Activated gamma-delta T cell treated with anti-CD3 and anti-CD28 coated beads, Interleukin-2, amount 50 U/mL, for 16 hours (primary cell): ENCODE measurements at regions not wholly inside any gene's neighbourhood (a gene's known extent, or its start where the extent isn't known, plus 50 kb on each side); places are given as distances from the start of the nearest gene placed in this dataset.

ENCODE experiments used
- DNase-seq: peaks from one replicate; pipeline ENCODE4 v3.0.0-alpha.2; 2020; ENCODE audit warnings: low read depth

DNA sequence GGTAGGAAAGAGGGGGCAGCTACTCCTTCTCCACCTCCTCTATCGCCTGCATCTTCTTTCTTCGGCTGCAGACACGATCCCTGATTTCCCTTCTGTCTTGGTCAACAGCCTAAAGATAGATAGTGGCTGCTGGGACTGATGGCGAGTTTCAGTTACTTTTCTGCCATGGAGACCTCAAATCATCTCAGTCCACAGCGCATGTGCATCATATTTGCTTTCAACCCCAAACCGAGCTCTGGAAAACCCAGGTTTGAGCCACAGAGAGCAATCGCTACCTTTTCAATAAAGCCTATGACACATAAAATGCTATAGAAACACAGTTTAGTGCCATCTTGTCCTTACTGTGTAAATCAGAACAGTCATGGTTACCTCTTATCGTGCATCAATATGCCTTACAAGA is 142.9 kb upstream of the IRF2BP2 start:
- DNase-seq = no peak

DNA sequence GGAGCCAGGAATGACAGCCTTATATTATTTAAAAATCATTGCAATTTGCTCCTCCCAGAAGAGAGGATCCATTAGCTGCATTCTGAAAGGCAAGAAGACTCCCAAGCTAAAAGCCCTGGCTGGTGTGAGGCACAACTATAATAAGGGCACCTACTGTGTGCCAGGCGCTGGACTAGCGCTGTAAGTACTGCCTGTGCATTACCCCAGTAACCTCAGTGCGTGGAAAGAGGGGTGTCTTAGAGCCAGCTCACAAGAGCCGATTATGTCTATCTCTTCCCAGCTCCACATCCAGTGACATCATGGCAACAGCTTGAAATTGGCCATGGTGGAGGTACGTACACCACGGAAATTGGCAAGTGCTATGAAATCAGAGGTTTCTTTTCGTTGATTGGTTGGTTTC is 141.7 kb upstream of the IRF2BP2 start:
- no peak for DNase-seq

DNA sequence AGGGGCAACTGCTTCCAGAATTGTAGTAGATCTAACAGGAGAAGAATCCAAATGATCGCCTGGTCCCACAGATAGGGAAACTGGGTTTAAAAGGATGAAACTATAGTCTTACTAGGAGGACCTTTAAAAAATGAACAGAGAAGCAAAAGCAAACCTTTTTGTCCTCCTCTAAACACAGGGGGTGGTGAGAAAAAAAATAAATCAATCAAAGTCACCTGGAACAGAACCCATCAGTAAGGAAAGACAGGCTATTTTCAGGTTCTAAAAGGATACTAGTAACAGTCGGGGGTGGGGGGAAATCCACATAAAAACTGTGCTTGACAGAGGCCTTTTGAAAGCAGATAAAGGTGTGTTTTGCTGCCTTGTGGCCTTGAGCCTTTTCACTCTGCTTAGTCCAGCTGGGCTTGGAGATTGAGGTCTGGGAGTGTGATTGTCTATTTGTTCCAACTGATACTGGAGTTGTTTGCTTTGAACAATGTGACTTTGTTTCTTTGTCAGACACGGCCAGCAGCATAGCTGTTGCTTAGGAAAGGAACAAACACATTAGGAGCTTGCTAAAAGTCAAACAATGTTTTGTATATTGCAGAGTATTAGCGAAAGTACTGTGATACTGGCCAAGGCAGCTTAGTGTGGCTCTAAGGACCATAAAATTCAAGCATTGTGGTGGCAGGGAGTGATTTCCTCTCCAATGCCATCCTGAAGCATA is 141.1 kb upstream of the IRF2BP2 start:
- no peak for DNase-seq

DNA sequence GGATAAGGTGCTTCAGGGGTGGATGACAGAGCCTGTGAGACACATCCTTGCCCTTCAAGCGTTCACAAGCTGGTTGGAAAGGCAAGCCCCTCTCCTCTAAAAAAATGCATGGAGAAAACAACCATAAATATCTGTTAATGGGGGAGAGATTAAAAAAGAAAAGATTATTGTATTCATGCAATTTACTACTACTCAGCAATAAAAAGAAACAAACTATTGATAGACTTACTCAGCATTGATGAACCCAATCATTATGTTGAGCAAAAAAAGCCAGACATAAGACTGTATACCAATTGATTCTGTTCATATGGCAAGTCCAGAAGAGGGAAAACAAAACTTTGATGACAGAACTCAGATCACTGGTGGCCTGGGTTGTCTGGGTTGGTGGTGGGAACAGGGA is 138.7 kb upstream of the IRF2BP2 start:
- no peak for DNase-seq

DNA sequence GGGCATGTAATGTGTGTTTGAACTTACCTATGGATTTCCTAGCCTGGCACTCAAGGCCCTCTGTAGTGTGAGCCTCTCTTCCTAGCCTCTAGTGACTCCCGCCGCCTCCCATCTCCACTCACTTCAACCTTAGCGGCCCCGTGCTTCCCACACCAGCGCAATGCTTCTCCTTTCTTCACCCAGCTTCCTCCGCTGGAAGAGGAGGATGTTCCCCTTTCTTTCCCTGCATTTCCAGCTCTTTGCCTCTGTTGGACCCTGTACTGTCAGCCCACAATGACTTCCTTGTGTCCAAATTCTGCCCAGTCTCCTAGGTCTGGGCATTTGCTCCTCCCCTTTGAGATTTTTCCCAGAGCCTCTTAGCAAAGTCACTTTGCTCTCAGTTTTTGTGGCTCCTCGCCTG is 138.1 kb upstream of the IRF2BP2 start:
- no peak for DNase-seq

DNA sequence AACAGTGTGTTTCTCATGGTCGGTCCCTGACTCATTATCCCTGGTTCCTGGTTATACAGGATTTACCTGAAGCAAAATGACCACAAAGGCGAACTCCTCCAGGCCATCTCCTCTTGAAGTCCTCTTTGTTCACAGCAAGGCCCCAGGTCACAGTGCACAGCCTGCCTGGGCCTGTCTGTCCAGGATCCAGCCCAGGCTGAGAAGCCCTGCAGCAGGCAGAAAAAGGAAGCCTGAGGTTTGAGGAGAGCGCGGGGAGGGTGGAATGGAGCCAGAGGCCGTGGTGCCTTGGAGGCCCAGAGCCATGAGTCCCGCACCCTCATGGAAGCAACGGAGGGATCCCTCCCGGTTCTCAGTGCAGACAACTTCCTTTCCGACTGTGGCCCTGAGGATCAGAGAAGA is 136.8 kb upstream of the IRF2BP2 start:
- no peak for DNase-seq

DNA sequence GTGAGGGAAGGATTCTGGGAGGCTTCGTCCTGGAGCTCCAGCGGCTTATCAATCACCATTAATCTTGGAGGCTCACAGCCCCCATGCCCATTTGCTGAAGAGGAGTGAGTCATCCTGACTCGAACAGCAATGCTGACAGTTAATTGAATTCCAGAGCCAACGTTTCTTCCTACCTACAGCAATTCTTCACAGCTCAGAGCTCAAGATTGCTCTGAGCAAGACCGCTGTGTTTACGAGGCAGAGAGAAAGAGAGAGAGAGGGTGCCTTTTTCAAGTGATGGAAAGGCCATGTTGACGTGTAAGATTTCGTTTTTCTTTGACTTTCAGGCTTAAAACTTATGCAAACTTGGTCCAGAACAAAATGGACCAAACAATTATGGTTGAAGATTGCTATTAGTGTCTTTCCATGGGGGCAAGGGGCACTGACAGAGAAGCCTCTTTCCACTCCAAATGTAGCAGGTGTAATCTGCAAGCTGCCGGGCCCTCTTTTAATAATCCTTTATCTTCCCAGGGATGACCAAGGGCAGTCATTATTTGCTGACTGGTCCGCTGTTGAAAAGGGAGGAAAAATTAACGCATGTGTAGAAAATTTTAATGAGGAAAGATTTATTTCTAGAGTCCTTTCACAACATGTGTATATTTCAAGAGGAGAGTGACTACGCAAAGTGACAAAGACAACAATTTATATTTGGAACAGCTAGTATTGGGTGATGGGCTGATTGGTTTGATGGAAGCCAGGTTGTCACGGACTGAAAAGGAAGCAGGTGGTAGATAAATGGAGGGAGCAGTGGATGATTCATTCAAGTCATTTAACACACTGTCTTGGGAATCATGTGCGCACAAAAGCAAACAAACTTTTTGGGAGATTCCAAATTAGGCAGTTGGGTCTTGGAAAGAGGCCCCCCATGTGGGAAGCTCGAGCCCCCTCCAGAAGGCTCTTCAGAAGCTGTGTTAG is 136.1 kb upstream of the IRF2BP2 start:
- DNase-seq = no peak

DNA sequence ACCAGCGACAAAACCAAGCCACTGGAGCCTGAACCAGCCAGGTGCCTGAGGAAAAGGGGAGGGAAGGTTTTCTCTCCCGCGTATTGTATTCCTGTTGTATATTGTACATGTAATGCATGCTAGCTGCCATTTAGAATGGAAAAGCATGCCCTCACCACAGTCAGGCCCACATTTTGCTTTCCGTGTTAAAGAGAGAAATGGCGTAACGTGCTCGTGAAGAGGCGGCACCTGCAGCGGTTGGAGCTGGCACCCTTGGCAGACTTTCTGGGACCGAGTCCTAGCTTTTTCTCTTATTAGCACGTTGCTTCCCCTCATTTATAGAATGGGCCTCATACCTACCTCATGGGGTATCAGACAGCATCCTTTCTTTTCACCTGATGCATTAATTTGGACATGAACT is 135.3 kb upstream of the IRF2BP2 start:
- no peak for DNase-seq

DNA sequence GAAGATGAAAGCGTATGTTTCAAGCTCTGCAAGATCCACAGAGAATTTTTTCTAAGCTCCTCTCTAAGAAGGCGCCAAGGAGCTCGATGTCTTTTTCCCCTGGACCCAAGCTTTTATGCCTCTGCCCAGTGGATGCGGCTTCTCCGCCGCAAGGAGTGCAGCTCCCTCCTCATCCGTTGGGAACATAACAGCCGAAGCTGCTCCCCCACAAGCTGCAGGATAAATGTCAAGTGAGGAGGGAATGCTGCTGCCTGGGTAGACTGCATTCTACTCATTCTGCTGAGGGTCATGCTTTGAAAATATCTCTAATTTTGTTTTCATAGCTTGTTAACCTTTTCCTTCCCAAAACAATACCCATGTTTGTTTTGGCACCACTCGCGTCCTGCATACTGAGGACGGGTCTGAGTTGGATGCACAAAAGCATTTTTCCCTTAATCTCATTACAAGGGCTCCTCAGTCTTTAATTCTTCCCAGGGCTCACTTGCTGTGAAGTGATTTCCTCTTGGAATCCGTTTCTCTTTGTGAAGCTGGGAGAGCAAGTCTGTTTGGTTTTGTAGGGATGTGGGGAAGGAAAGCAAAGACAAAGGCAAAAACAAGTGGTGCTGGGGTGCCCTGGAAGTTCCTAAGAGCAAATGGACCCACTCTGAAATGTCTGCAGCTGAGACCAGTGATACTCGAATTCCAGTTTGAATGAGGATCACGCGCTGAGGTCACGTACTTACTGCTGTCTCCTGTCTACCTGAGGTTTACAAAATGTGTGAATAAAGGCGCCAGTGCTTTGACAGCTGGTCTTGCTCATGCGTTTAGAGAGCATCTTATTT is 134.0 kb upstream of the IRF2BP2 start:
- no peak for DNase-seq

DNA sequence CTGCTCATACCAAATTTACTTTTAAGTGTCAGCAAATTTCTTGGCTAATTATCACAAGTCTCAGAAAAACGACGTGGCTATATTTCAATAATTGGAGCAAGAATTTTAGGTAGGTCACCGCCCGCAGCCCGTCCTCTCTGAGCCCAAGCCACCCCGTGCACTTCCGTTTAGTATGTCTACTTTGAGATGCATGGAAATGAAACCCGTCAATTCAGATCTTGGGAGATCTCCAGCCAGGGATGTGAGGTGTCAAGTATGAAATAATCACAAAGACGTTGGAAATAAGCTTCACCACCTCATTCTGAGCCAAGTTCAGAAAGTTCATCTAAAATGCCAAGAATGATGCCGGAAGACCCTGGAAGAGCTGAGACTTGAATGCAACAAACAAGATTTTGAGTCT is 132.6 kb upstream of the IRF2BP2 start:
- DNase-seq = no peak

DNA sequence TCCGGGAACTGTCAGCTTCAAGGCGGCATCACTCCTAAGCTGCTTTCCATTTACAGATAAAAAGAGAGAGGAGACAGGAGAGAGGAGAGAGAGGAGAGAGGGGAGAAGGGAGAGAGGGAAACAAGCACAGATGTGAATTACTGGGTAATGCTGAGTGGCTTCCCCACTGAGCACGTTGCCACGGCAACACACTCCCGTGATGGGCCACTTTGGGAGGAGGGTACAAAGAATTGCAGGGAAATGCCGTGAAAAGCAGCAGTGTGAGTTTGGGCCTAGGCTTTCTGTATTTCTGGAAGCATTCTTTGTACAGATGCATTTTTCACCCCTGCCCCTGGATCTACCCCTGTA is 128.0 kb upstream of the IRF2BP2 start:
- DNase-seq = no peak

DNA sequence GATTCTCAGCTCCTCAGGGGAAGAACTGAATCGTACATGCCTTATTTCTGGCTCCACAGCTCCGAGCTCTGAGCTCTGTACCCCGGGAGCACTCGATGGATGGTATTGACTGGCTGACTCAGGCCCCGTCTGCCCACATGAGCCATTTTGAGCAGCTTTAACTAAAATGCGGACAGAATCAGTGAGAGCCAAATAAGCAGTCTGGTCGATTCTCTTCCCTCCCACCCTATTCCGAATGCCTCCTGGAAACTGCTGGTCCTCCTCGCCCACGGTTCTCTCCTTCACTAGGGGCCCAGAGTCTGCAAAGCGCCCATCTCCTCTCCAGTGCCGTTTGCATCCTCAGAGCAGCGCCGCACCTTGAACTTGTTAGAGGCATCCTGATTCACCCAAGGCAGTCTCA is 125.9 kb upstream of the IRF2BP2 start:
- DNase-seq = no peak

DNA sequence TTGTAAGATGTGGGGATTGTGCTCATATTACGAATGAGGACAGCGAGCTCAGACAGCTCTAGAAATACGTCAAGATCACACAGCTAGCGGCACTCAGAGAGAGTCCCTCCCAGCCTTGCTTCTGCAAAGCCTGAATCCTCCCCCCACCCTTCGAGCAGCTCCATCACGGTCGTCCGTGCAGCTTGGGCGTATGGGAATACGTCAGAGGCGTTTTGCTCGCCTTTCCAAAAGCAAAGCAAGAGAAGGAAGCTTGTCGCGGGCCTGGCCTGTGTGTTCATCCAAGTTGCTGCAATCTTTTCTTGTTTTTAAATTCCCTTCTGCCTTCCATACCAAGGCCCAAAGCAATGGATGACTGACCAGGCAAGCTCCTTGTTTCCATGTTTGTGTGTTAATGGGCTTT is 125.5 kb upstream of the IRF2BP2 start:
- no peak for DNase-seq

DNA sequence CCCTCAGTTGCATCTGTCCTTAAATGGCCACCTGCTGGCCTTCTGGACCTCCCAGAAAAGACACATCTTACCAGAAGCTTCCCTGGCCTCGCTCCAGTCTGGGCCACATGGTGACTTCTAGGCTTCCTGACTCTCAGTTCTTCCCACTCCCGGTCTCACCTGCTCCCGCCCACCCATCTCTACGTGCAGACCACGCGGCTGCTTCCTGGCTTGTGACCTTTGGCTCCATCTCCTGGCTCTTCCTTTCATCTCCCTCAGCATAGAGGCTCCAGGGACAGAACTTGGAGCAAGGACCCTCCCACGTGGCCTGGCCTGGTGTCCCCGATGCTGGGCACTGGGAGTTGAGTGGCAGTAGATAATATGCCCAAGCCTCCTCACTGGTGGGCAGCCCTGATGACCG is 124.9 kb upstream of the IRF2BP2 start:
- DNase-seq = no peak

DNA sequence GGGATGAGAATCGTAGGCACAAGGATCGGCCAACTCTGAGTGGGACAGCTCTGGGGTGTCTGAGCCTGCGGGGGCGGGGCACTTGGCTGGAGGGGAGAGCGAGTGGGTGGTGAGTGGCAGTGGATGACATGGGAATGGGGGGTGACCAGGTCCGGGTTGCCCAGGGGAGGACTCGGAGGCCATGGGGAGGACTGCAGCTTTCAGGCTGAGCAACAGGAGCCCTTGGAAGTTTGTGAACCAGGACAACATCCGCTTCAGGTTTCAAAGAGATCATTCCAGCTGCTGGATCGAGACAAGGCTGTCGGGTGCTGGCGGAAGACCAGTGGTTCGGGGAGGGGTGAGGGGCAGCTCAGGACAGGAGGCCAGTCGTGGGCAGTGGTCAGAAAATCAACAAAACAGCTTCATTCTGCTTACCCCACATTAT is 124.4 kb upstream of the IRF2BP2 start:
- DNase-seq = no peak

DNA sequence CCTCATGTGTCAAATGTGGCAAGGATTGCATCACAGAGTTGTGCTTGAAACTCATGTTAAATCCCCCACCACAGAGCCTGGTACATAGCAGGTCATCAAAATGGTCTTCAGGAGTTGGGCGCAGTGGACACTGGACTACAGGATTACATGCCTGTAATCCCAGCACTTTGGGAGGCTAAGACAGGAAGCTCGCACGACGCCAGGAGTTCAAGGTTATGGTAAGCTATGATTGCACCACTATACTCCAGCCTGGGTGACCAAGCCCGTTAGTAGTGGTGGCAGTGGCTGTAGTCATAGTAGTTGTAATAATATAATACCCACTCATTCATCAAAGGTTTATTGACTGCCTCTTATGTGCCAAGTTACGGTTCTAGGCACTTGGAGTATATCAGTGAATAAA is 123.4 kb upstream of the IRF2BP2 start:
- DNase-seq = no peak

DNA sequence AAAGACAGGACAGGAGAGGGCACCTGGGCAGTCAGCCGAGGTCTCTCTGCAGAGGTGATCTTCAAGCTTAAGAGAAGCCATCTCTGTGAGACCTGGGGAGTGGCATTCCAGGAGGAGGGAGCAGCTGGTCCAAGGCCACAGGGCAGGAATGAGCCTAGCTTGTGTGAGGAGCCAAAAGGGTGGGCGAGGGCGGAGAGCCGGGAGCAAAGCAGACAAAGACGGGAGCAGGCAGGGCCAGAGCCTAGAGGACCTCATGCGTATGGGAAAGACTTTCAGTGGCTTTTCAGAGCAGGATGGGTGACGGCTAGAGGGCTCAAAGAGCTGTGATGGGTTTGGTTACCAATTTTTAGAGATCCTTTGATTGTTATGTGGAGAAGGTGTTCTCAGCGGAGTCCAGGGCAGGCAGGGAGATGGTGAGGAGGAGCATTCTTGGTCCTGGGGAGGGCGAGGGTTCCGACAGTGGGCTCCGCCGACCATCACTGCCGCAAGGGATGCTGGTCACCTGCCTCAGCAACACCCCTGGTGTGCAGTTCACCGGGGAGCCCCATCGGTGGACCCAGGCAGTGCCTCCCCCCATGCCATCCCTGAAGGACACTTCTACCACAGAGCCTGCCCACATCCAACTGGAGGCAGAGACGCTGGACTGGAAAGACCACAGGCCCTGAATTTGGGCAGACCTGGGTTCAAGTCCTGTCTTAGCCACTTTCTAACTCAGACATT is 122.9 kb upstream of the IRF2BP2 start:
- DNase-seq = no peak

DNA sequence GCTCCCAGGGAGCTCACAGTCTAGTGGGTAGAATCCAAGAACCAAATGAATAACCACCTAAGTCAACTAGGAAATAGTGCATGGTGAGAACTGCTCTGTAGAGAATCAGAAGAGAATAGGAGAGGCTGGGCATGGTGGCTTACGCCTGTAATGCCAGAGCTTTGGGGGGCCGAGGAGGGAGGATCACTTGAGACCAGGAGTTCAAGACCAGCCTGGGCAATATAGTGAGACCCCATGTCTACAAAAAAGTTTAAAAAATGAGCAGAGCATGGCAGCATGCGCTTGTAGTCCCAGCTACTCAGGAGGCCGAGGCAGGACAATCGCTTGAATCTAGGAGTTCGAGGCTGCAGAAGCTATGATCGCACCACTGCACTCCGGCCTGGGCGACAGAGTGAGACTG is 122.3 kb upstream of the IRF2BP2 start:
- no peak for DNase-seq

DNA sequence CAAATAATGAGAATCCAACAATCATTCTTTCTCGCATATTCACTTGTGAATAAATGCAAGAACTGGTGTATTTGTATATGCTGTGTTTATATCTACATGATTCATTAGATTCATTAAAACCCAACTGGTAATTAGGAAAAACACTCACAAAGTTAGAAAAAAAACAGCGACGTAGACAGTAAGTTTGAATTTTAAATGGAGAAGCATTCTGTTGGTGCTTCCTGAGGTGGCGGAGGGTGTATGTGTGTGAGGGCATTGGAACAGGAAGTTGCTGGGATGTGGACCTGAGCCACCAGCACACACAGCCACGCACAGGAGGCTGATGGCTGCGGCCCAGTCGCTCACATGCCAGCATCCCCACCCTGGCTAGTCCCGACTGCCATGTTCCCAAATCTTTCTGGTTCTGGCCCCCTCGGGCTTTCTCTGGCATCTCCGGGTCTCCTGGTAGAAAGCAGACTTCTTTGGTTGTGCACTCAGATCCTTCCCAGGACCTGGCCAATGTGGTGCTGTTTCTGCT is 121.6 kb upstream of the IRF2BP2 start:
- no peak for DNase-seq

DNA sequence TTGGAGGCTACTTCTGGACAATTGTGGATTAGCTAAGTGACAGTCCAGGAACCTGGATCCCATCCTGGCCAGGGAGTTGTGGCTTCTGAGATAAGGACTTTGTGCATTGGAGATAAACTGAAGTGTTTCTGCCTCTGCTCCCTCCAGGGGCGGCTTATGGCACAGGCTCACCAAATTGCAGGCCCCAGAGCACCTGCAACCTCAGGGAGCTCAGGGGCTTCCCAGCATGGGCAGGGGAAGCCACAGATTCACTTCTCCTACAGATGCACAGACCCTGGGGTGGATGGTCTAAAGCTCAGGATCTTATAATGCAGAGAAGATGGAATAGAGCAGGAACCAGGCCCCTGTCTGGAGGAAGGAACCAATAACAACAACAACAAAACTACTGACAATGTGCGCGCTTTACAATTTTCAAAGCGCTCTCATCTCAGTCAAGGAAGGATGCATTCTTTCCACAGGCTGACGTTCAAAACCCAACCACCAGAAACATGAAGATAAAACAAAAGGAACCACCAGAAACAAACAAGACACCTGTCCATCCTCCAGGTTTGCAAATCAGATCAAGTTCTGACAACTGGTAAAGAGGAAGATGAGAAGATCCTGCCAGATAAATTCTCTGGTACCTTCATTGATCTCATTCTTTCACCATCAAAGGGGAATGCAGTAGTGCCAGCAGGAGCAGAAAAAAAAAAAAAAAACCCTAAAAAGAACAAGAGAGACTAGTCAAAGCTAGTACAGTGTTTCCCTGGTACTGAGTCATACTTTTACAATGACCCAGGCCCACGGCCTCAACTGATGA is 121.0 kb upstream of the IRF2BP2 start:
- DNase-seq = no peak

DNA sequence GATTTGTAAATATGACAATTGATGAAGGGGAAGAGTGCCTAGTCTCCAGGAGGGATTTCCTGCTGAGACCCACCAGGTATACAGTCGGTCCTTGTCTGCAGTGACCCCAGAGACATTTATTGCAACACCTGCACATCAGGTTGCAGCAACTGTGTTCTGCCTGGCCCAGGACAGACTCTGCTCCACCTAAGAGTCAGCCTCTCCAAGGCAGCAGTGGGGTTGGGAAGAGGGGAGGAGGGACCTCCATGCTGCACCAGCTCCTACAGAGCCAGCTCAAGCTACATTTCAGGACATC is 120.4 kb upstream of the IRF2BP2 start:
- no peak for DNase-seq
